ENCODE measurements at regions not wholly inside any gene's neighbourhood (a gene's known extent, or its start where the extent isn't known, plus 50 kb on each side); places are given as distances from the start of the nearest gene placed in this dataset.

DNA sequence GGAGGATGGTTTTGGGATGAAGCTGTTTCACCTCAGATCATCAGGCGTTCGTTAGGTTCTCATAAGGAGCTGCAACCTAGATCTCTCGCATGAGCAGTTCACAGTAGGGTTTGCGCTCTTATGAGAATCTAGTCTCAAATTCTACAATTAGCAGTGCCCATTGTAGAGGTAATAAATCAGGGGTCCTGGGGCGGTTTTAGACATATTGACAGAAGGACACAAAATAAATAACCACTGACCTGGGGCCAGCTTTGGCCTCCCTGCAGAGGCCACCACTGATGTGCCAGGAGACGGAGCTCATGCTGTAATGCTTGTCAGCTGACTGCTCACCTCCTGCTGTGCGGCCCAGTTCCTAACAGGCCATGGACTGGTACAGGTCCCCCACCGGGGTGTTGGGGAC, 67.6 kb upstream of the SPATA31D4 start:
- no peaks in the 10 kb centered on the region for H3K36me3 Mint-ChIP-seq (ENCODE audit: low read depth)
- H3K36me3 ChIP-seq (ENCODE audit: control insufficient read depth, insufficient read depth, low read length) = no peaks in the 10 kb centered on the region
- H3K4me1 Mint-ChIP-seq = no peaks in the 10 kb centered on the region
- H3K27ac Mint-ChIP-seq = no peak overlapping the region
- H3K9ac ChIP-seq (ENCODE audit: extremely low read depth, low read length, poor library complexity, severe bottlenecking) = no peak overlapping the region
- no peak for DNase-seq
- H3K27me3 ChIP-seq (ENCODE audit: control insufficient read depth, insufficient read depth, low read length, poor library complexity, severe bottlenecking) = no peaks in the 10 kb centered on the region
- H3K27ac ChIP-seq (ENCODE audit: low read depth, low read length) = no peak overlapping the region
- no peaks in the 10 kb centered on the region for H3K9me3 Mint-ChIP-seq
- H3K9me3 ChIP-seq (ENCODE audit: control insufficient read depth, low read length) = no peaks in the 10 kb centered on the region
- no peaks in the 10 kb centered on the region for H3K4me1 ChIP-seq (ENCODE audit: control insufficient read depth, insufficient read depth, low read length)
- no peak overlapping the region for H3K4me3 Mint-ChIP-seq
- no peak overlapping the region for H3K4me3 ChIP-seq (ENCODE audit: low read length)
- WGBS, 2 experiments (ENCODE audit: insufficient coverage in 1 of 2, insufficient read length in 1 of 2) = 92 to 98% methylated on average over 5 to 8 of the region's 8 CpGs
- H3K27me3 Mint-ChIP-seq (ENCODE audit: insufficient read depth) = peaks cover 4% of the 10 kb centered on the region
- TF ChIP-seq, protein P1, sequence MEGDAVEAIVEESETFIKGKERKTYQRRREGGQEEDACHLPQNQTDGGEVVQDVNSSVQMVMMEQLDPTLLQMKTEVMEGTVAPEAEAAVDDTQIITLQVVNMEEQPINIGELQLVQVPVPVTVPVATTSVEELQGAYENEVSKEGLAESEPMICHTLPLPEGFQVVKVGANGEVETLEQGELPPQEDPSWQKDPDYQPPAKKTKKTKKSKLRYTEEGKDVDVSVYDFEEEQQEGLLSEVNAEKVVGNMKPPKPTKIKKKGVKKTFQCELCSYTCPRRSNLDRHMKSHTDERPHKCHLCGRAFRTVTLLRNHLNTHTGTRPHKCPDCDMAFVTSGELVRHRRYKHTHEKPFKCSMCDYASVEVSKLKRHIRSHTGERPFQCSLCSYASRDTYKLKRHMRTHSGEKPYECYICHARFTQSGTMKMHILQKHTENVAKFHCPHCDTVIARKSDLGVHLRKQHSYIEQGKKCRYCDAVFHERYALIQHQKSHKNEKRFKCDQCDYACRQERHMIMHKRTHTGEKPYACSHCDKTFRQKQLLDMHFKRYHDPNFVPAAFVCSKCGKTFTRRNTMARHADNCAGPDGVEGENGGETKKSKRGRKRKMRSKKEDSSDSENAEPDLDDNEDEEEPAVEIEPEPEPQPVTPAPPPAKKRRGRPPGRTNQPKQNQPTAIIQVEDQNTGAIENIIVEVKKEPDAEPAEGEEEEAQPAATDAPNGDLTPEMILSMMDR (conservative IDR thresholded peaks at IDR 0.05) = no peak

DNA sequence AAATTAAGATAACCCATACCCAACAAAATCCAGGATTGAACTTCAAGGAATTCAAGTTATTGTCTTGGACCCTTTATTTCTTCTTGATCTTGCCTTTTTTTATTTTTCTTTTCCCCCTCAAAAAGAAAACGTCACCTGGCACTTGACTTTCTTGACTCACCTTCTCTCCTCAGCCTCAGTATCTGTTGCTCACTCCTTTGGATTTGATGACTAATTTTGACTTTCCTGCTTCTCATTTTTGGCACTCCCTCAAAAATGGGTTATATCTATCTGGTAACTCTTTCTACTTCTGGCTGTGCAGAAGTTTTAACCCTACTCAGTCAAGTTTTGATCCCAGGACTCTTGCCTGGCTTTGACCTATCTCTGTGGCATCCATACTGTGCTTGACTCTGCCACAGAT, 66.6 kb upstream of the SPATA31D4 start:
- Histone ChIP-seq H3K36me3 (ENCODE audit: control insufficient read depth, insufficient read depth, low read length) (no peaks in the 10 kb centered on the region), H3K27me3 (ENCODE audit: control insufficient read depth, insufficient read depth, low read length, poor library complexity, severe bottlenecking) (no peaks in the 10 kb centered on the region), H3K27ac (ENCODE audit: low read depth, low read length) (no peak overlapping the region), H3K4me1 (ENCODE audit: control insufficient read depth, insufficient read depth, low read length) (no peaks in the 10 kb centered on the region), H3K9ac (ENCODE audit: extremely low read depth, low read length, poor library complexity, severe bottlenecking) (no peak overlapping the region), H3K9me3 (ENCODE audit: control insufficient read depth, low read length) (no peaks in the 10 kb centered on the region), H3K4me3 (ENCODE audit: low read length) (no peak overlapping the region)
- no peak for DNase-seq
- H3K4me1 Mint-ChIP-seq = no peaks in the 10 kb centered on the region
- 86 to 100% methylated on average over 1 of the region's 1 CpG for WGBS, 2 experiments (ENCODE audit: insufficient coverage in 1 of 2, insufficient read length in 1 of 2)
- no peak overlapping the region for H3K27ac Mint-ChIP-seq
- TF ChIP-seq, protein P1 (conservative IDR thresholded peaks at IDR 0.05) = no peak
- H3K36me3 Mint-ChIP-seq (ENCODE audit: low read depth) = no peaks in the 10 kb centered on the region
- H3K27me3 Mint-ChIP-seq (ENCODE audit: insufficient read depth) = peaks cover 2% of the 10 kb centered on the region
- H3K9me3 Mint-ChIP-seq = no peaks in the 10 kb centered on the region
- no peak overlapping the region for H3K4me3 Mint-ChIP-seq

DNA sequence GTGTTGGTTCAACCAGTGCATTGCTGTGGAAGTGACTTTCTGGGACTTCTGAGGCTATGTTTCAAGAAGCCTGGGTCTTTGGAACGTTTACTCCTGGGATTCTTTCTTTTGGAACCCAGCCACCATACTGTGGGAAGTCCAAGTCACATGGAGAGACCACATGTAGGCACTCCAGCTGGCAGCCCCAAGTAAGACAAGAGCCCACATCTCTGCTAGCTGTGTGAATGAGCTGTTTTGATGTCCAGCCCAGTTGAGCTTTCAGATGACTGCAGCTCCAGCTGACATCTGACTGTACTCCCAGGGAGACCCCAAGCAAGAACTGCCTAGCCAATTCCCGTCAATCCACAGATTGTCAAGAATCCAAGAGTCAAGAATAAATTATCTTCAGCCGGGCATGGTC, 60.1 kb upstream of the SPATA31D4 start:
- no peaks in the 10 kb centered on the region for H3K36me3 Mint-ChIP-seq (ENCODE audit: low read depth)
- no peak overlapping the region for H3K27ac ChIP-seq (ENCODE audit: low read depth, low read length)
- no peak overlapping the region for H3K9ac ChIP-seq (ENCODE audit: extremely low read depth, low read length, poor library complexity, severe bottlenecking)
- peaks cover 3% of the 10 kb centered on the region for H3K4me1 Mint-ChIP-seq
- H3K9me3 Mint-ChIP-seq = no peaks in the 10 kb centered on the region
- no peak overlapping the region for H3K4me3 Mint-ChIP-seq
- no peaks in the 10 kb centered on the region for H3K9me3 ChIP-seq (ENCODE audit: control insufficient read depth, low read length)
- DNase-seq = no peak
- TF ChIP-seq, protein P1 (conservative IDR thresholded peaks at IDR 0.05) = no peak
- no peaks in the 10 kb centered on the region for H3K27me3 ChIP-seq (ENCODE audit: control insufficient read depth, insufficient read depth, low read length, poor library complexity, severe bottlenecking)
- H3K27me3 Mint-ChIP-seq (ENCODE audit: insufficient read depth) = no peaks in the 10 kb centered on the region
- no peak overlapping the region for H3K4me3 ChIP-seq (ENCODE audit: low read length)
- no peak overlapping the region for H3K27ac Mint-ChIP-seq
- WGBS, 2 experiments (ENCODE audit: insufficient coverage in 1 of 2, insufficient read length in 1 of 2) = 88 to 97% methylated on average over 3 of the region's 3 CpGs
- H3K4me1 ChIP-seq (ENCODE audit: control insufficient read depth, insufficient read depth, low read length) = no peaks in the 10 kb centered on the region
- no peaks in the 10 kb centered on the region for H3K36me3 ChIP-seq (ENCODE audit: control insufficient read depth, insufficient read depth, low read length)
